IPS-NIHi7 (cell line): ENCODE measurements at regions not wholly inside any gene's neighbourhood (a gene's known extent, or its start where the extent isn't known, plus 50 kb on each side); places are given as distances from the start of the nearest gene placed in this dataset.

Experiments
- DNase-seq: peaks from one replicate; pipeline ENCODE4 v3.0.0; 2012; ENCODE audit warnings: mixed read lengths; ENCODE audit errors: extremely low spot score

DNA sequence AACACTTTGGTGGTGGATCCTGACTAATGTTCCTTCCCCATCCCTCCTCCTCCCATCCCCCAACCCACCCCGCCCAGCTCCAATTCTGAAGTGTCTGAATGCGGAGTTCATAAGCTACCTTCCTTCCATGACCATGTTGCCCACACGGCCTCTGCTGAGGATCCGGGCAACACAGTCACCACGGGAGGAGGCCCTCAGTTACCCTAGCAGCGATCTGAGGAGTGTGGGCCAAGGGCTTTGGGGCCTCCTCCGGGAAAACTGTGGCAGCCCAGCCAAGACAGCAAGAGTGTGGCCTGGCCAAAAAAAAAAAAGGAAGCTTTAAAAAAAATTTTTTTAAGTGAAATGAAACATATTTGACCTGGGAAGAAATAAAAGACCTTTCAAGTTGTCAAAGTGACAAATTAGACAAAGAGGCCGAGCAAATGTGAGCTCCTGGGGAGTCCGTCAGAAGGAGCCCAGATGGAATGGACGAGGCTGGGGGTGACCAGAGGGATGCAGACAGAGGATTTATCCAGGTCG is 169.0 kb upstream of the PKDCC start:
- no peak for DNase-seq

DNA sequence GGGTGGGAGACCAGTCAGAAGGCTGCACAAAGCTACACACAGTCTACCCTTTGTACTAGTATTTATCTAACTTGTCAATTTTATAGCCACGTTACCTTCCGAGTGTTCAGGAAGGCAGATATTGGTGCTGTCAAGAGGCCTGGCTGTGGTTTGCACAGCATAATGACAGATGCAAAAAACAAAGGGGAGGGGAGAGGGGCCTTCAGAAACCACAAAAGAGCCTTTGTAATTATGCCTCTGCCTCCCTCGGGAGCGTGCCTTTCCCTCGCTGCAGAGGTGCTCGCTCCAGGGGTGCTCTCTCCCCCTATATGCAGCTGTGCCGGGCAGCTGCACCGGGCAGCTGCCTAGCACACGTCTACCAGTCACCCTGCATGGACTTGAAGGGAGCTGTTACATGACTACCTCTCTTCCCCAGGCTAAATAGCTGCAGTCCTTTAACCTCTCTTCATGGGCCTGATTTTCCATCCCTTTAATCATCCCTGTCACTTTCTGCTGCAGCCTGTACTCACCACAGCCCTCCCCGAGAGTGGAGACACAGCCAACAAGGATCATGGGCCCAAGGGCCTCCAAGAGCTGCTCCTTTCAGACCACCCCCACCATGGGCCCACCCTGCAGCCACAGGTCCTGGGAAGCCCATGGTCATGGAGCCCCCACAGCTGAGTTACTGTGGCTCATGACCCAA is 168.4 kb upstream of the PKDCC start:
- no peak for DNase-seq

DNA sequence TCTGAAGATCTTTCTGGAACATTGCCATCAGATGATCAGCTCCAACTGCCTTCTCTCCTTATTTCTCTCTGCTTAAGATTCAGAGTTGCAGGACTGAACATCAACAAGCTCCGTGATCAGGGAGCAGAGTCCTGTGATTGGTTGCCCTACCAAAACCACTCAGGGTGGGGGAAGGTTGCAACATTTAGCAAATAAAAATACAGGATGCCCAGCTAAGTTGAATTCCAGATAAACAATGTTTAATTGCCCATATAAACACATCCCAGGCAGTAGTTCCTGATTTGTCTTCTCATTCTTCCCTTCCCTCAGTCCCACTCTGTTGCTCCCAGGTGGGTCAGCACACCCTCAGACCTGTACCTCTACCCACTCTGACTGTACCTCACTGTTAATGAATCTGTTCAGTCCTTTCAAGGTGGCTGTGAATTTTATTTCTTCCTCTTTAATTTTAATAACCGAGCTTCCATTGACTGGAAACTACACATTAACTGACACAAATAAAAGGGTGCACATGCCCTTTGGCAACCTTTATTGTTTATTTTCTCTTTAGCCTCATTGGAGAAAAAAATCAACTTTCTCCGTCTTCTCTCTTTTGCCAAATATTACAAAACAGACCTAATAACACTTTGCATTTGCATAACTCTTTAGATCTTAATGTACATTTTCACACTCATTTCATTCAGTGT is 167.1 kb upstream of the PKDCC start:
- DNase-seq = no peak

DNA sequence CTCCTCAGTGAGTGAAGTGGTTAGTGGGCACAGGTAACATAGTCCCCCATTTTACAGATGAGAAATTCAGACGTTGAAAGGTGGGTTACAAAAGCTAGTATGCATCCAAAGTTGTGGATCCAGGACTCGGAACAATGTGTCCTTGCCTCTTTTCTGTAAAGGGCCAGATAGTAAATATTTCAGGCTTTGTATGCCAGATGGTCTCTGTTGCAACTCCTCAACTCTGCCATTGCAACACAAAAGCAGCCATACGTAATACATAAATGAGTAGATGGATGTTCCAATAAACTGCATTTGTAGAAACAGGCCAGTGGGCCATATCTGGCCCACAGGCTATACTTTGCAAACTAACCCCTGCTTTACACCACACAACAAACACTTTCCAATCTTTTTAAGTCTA is 166.6 kb upstream of the PKDCC start:
- DNase-seq = no peak

DNA sequence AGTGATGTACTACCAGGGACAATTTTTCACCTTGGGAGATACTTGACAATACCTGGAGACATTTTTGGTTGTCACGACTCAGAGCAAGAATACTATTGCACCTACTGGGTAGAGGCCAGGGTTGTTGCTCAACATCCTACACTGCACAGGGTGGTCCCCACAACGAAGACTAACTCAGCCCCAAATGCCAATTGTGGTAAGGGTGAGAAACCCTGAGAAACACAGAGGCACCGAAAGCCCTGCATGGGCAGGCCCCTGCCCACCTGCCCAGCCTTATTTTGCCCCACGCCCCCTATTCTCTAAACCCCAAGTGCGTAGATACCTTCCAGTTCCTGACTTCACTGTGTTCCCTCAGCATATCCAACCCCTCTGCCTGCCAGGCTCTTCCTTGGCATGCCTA is 163.1 kb upstream of the PKDCC start:
- DNase-seq = no peak

GRCh38 chr2:41886145-41886664 is 161.6 kb upstream of the PKDCC start:
- DNase-seq = no peak

GRCh38 chr2:41886757-41887156 is 161.1 kb upstream of the PKDCC start:
- DNase-seq = no peak

DNA sequence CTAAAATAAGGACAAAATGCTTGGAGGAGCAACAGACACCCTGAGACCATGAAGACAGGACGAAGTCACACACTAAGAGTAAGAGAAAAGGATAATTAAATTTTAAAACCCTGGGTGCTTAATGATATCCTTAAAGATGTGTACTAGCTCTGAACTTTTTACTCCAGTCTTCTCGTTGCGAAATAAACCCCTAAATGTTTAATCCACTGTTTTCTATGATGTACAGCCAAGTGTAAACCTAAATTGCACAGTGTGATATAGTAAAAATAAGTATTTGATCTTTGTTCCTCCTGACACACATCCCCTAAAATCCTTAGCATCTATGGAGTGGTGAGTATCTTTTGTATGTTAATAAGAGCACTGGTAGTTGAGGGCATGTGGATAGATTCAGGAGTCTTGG is 157.5 kb upstream of the PKDCC start:
- no peak for DNase-seq

GRCh38 chr2:41892476-41892875 is 155.3 kb upstream of the PKDCC start:
- DNase-seq = no peak

DNA sequence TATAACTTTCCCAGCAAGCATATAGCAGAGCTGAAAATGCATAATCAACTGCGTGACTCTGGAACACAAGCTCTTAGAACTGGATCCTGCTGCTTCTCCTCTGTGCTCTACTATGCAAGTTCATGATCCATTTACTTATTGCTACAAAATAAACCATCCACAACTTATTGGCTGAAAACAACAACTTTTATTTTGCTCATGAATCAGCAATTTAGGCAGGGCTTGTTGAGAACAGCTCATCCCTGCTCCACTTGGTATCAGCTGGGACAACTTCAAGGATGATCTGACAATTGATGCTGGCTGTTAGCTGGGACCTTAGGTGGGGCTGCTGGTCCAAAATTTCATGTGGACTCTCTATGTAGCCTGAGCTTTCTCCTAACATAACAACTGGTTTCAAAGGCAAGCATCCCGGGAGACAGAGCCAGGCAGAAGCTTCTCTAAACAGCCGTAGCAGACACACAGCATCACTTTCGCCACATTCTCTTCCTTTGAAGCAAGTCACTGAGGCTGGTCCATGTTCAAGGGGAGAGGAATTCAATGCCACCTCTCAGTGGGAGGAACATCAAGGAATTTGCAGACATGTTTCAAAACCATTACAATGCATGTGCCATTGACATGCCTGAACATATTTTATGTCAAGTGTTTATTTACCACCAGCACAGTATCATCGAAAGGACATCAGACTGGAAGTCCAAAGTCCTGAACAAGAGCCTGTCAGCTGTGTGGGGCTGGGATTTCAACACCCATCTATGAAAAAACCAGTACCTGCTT is 153.1 kb upstream of the PKDCC start:
- DNase-seq = no peak

- no peak for DNase-seq
Measured at GRCh38 chr2:41895334-41895664, 152.5 kb upstream of the PKDCC start.

DNA sequence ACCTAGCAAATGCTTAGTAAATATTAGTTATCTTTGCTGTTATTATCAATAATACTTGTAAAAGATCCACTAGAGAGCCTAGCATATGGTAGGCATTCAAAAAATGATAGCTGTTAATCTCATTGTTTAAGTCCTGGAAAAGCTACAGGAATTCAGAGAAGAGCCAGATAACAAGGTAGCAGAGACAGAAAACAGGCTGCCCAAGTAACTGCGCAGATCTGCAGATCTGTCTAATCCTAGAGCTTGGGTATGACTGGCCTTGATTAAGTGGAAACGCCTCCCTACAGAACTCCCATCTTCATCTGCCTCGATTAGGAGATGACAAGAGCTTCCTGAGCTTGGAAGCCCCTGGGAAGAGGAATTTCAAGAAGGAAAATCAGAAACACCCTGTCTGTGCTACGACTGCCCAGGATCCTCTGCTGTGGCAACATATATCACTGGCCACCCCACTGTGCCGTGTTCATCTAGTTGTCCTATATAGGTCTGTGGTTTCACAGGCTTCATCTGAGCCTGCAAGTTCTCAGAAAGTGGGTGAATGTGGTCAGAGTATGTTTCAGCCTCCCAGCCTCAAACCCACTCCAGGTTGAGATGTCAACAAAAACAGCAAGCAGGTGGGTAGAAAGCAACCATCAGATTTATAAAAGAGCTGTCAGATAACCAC is 151.5 kb upstream of the PKDCC start:
- no peak for DNase-seq

- no peak for DNase-seq
Measured at GRCh38 chr2:41899189-41899588, 148.6 kb upstream of the PKDCC start.

- no peak for DNase-seq
Measured at GRCh38 chr2:41900101-41900577, 147.7 kb upstream of the PKDCC start.

GRCh38 chr2:41902897-41903296 is 144.9 kb upstream of the PKDCC start:
- DNase-seq = no peak

DNA sequence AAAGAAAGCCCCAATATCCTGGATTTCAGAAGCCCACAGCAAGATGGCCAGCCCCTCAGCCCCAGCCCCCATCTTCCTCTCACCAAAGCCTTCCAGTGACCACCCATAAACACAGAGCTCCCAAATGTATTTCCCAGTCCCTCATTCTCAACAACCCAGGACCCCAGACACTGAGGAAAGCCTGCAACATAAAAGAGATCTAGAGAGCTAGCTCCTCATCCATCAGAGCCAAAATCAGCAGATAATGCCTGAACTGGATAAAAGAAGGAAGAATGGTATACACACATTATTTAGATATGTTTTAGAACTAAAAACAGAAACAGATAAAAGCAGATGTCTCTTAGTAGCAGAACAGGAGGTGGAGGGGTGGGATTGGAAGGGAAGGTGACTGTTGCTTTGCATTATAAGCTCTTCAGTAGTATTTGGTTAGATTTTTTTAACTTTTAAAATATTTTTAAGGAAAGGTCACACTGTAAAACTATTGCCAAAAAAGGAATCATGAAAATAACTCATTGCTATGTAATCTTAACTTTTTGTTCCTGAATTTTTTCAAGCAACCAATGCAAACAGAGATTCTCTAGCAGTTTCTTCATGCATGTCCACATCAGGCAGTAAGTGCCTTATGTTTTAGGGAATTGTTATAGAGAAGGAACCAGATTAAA is 144.2 kb upstream of the PKDCC start:
- DNase-seq = no peak

DNA sequence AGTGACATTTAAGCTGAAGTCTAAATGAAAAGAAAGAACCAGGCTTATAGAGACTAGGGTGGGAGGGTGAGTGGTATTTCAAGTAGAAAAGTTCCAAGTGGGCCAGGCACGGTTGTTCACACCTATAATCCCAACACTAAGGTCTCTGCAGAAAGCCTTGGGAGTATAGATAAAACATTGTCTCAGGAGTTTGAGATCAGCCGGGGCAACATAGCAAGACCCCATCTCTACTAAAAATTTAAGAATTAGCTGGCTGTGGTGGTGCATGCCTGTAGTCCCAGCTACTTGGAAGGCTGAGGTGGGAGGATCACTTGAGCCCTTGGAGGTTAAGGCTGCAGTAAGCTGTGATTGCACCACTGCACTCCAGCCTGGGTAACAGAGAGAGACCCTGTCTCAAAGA is 143.4 kb upstream of the PKDCC start:
- DNase-seq = no peak

- DNase-seq = no peak
Measured at GRCh38 chr2:41905597-41906337, 142.1 kb upstream of the PKDCC start.

- DNase-seq = no peak
Measured at GRCh38 chr2:41906338-41906725, 141.5 kb upstream of the PKDCC start.

DNA sequence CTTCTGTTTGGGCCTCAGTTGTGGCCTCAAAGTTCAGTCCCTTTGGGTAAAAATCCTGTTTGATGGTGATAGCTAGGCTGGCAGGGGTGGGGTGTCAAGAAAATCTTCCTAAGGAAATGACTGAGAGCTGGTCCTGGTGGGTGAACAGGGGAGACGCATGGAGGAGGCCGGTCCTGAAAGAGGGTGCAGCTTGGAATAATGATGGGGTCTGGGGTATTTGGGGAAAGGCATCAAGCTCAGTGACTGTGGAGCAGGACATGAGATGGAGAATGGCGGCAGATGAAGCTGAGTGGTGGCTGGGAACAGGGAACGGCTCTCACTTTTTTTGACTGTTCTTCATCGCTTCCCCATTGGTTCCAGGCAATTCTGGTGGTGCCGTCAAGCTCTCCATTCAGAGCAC is 140.7 kb upstream of the PKDCC start:
- no peak for DNase-seq

- DNase-seq = no peak
Measured at GRCh38 chr2:41907771-41908207, 140.0 kb upstream of the PKDCC start.
